B cell (primary cell): ENCODE measurements at regions not wholly inside any gene's neighbourhood (a gene's known extent, or its start where the extent isn't known, plus 50 kb on each side); places are given as distances from the start of the nearest gene placed in this dataset.

ENCODE experiments used
- ATAC-seq: fragments of 200-7000 bp; cut with Tn5 transposase; one replicate; pipeline ENCODE4 v1.10.0; 2021; ENCODE audit warnings: low read depth, mild to moderate bottlenecking, moderate number of reproducible peaks, moderate library complexity
- CTCF ChIA-PET: fragments of 350-600 bp; sonication (Branson Sonifier 250); formaldehyde crosslinking; loops from one replicate; lab custom pipeline; 2021; ENCODE audit warnings: antibody characterized with exemption, inconsistent platforms; lab: Charles Lee
- POLR2A ChIA-PET: fragments of 350-600 bp; sonication (Branson Sonifier 250); formaldehyde crosslinking; loops from one replicate; lab custom pipeline; 2021; ENCODE audit warnings: antibody characterized with exemption; lab: Charles Lee
- DNase-seq: peaks from one replicate; pipeline ENCODE4 v3.0.0; 2013
- H2AFZ ChIP-seq: 2 replicates; pipeline ENCODE4 v1.6.1; 2012; ENCODE audit warnings: mild to moderate bottlenecking, low read depth, low read length; ENCODE audit not compliant: insufficient read depth, poor library complexity, severe bottlenecking
- H3K27ac ChIP-seq, 2 donors: 1 replicate in 1 of 2; 2 replicates in 1 of 2; pipeline ENCODE4 v1.5.1; 2012 to 2013; ENCODE audit warnings: low read length in 2 of 2, mild to moderate bottlenecking in 2 of 2, moderate library complexity in 1 of 2
- H3K27me3 ChIP-seq, 4 experiments: fragments of 200-600 bp in 1 of 4; sonication (generic) in 1 of 4; replicated peaks in 1 of 4; 1 replicate in 2 of 4; 2 replicates in 2 of 4; pipeline versions ENCODE4 v1.6.1 to v1.7.0; 2013 to 2016; ENCODE audit warnings: low read length in 3 of 4, mild to moderate bottlenecking in 2 of 4, mixed read lengths in 1 of 4, moderate library complexity in 1 of 4; ENCODE audit not compliant: insufficient read depth in 4 of 4, control insufficient read depth in 3 of 4; ENCODE audit errors: control extremely low read depth in 1 of 4
- H3K36me3 ChIP-seq, 2 experiments: replicated peaks in 1 of 2; 1 replicate in 1 of 2; 2 replicates in 1 of 2; pipeline versions ENCODE4 v1.6.1 to v1.7.1; 2013; ENCODE audit warnings: low read length in 1 of 2; ENCODE audit not compliant: insufficient read depth in 2 of 2, control insufficient read depth in 1 of 2; ENCODE audit errors: control extremely low read depth in 1 of 2, extremely low read depth in 1 of 2
- H3K4me1 ChIP-seq, 2 donors: fragments of 200-600 bp in 1 of 2; sonication (generic) in 1 of 2; 1 replicate in 1 of 2; 2 replicates in 1 of 2; pipeline versions ENCODE4 v1.5.1 to v1.6.1; 2013 to 2017; ENCODE audit warnings: low read length in 2 of 2; ENCODE audit not compliant: control insufficient read depth in 2 of 2, insufficient read depth in 2 of 2
- H3K4me2 ChIP-seq: replicated peaks from 2 replicates; pipeline ENCODE3; 2012; ENCODE audit warnings: mild to moderate bottlenecking, low read depth, low read length; ENCODE audit not compliant: poor library complexity, severe bottlenecking
- H3K4me3 ChIP-seq, 5 experiments: fragments of 200-600 bp in 1 of 5; sonication (generic) in 1 of 5; 1 replicate in 3 of 5; 2 replicates in 2 of 5; pipeline versions ENCODE4 v1.5.1 to v1.7.0; 2011 to 2016; ENCODE audit warnings: low read length in 4 of 5, mild to moderate bottlenecking in 4 of 5, low read depth in 2 of 5, control low read depth in 1 of 5, moderate library complexity in 1 of 5; ENCODE audit not compliant: insufficient read depth in 1 of 5; ENCODE audit errors: control extremely low read depth in 1 of 5, extremely low read depth in 1 of 5
- H3K79me2 ChIP-seq: fragments of 200-600 bp; sonication (generic); one replicate; pipeline ENCODE4 v1.6.0; 2016; ENCODE audit warnings: low read length; ENCODE audit not compliant: control insufficient read depth, insufficient read depth
- H3K9ac ChIP-seq: fragments of 200-600 bp; sonication (generic); 2 replicates; pipeline ENCODE4 v1.6.1; 2017; ENCODE audit warnings: mild to moderate bottlenecking, low read length, moderate library complexity
- H3K9me3 ChIP-seq, 3 donors: one replicate each; pipeline versions ENCODE4 v1.6.1 to v1.7.1; 2013; ENCODE audit warnings: low read length in 2 of 3; ENCODE audit not compliant: control insufficient read depth in 2 of 3, insufficient read depth in 1 of 3; ENCODE audit errors: control extremely low read depth in 1 of 3
- H4K20me1 ChIP-seq: 2 replicates; pipeline ENCODE4 v1.6.0; 2012; ENCODE audit warnings: mild to moderate bottlenecking, low read length; ENCODE audit not compliant: insufficient read depth, control insufficient read depth, poor library complexity, severe bottlenecking
- H3K27ac Mint-ChIP-seq: one replicate; pipeline ENCODE4 v1.8.0; 2021; ENCODE audit warnings: mixed read lengths
- H3K27me3 Mint-ChIP-seq: one replicate; pipeline ENCODE4 v1.8.0; 2021; ENCODE audit warnings: mixed read lengths
- H3K4me1 Mint-ChIP-seq: one replicate; pipeline ENCODE4 v1.8.0; 2021; ENCODE audit warnings: mixed read lengths
- H3K4me3 Mint-ChIP-seq: one replicate; pipeline ENCODE4 v1.8.0; 2021; ENCODE audit warnings: mixed read lengths
- H3K9me3 Mint-ChIP-seq: one replicate; pipeline ENCODE4 v1.8.0; 2022; ENCODE audit warnings: mixed read lengths; ENCODE audit not compliant: insufficient read depth
- EZH2 ChIP-seq: IDR thresholded peaks from 2 replicates; pipeline ENCODE4 v1.6.1; 2012; ENCODE audit warnings: borderline replicate concordance, low read depth, mild to moderate bottlenecking, moderate library complexity, low read length; ENCODE audit not compliant: insufficient read depth, poor library complexity, severe bottlenecking
- WGBS: methylation state at CpG from one replicate; pipeline ENCODE4 v1.1.5; 2013; ENCODE audit warnings: missing lambda C conversion rate; ENCODE audit not compliant: insufficient coverage; 5-methylcytosine and 5-hydroxymethylcytosine counted together
- intact Hi-C: fragments of 100-400 bp; cut with micrococcal nuclease; formaldehyde crosslinking; loops from one replicate; pipeline ENCODE4 v1.10.0; 2022
- TF ChIP-seq, protein P1 (sequence below): fragments of 200-600 bp; IDR thresholded peaks from one replicate; pipeline ENCODE4 v1.8.0; 2022; ENCODE audit warnings: antibody characterized with exemption, mild to moderate bottlenecking

DNA sequence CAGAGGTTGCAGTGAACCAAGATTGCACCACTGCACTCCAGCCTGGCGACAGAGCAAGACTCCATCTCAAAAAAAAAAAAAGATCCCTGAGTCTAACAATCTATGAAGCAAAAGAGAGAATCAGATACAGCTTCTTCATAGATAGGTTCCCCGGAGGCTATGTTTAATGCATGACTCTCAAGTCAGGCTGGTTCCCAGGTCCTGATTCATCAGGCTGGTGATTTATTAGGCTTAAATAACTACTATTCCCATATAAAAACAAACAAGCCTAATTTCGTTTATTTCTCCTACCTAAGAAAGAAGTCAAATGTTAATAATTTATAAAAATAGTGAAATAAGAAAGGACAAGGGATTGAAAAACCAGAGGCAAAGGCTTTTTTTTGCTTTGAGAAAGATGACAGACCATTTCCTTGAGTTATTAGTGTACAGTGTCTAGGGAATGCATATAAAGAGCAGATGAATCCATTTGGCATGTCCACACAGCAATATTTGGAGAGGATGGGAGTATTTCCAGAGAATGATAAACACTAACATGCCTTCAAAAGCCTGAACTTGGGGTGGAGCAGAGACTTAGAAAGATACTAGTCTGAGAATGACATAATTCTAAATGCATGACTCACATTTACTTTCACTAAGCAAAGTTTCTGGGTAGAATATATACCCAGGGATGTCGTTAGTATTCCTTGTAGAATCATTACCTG lies 115.3 kb downstream of the NREP start:
- H3K9me3 ChIP-seq, result peaks cover 0 to 22% (median 11%) of the 10 kb centered on the region in 3 donors
- no CpG with 5 or more reads among the region's 4 CpGs for WGBS
- DNase-seq (no peak), ATAC-seq (no peak)
- H3K27me3 ChIP-seq, result peaks cover 0 to 3% (median 0%) of the 10 kb centered on the region in 4 experiments
- no peak overlapping the region for H3K9ac ChIP-seq
- ChIA-PET POLR2A (no interaction called here), CTCF (no interaction called here)
- no peak overlapping the region for H3K4me2 ChIP-seq
- TF ChIP-seq, protein P1, sequence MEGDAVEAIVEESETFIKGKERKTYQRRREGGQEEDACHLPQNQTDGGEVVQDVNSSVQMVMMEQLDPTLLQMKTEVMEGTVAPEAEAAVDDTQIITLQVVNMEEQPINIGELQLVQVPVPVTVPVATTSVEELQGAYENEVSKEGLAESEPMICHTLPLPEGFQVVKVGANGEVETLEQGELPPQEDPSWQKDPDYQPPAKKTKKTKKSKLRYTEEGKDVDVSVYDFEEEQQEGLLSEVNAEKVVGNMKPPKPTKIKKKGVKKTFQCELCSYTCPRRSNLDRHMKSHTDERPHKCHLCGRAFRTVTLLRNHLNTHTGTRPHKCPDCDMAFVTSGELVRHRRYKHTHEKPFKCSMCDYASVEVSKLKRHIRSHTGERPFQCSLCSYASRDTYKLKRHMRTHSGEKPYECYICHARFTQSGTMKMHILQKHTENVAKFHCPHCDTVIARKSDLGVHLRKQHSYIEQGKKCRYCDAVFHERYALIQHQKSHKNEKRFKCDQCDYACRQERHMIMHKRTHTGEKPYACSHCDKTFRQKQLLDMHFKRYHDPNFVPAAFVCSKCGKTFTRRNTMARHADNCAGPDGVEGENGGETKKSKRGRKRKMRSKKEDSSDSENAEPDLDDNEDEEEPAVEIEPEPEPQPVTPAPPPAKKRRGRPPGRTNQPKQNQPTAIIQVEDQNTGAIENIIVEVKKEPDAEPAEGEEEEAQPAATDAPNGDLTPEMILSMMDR, result no peak
- TF ChIP-seq EZH2, result no peak
- H3K4me3 ChIP-seq, result no peak overlapping the region
- no peaks in the 10 kb centered on the region for H4K20me1 ChIP-seq
- Mint-ChIP-seq H3K4me3 (no peak overlapping the region), H3K9me3 (peaks cover 10% of the 10 kb centered on the region), H3K27me3 (peaks cover 8% of the 10 kb centered on the region), H3K4me1 (no peaks in the 10 kb centered on the region), H3K27ac (no peak overlapping the region)
- intact Hi-C loops, result no loop called here
- H3K27ac ChIP-seq, result no peak overlapping the region
- no peaks in the 10 kb centered on the region for H3K4me1 ChIP-seq
- H3K36me3 ChIP-seq, result no peaks in the 10 kb centered on the region
- no peaks in the 10 kb centered on the region for H3K79me2 ChIP-seq
- H2AFZ ChIP-seq, result no peak overlapping the region

DNA sequence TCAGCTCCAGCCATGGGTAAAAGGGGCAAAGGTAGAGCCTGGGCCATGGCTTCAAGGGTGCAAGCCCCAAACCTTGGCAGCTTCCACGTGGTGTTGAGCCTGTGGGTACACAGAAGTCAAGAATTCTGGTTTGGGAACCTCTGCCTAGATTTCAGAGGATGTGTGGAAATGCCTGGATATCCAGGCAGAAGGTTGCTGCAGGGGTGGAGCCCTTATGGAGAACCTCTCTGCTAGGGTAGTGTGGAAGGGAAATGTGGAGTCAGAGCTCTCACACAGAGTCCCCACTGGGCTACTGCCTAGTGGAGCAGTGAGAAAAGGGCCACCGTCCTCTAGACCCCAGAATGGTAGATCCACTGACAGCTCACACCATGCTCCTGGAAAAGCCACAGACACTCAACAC lies 117.1 kb downstream of the NREP start:
- ChIA-PET POLR2A (no interaction called here), CTCF (no interaction called here)
- no peak for ATAC-seq
- no peaks in the 10 kb centered on the region for H3K4me1 Mint-ChIP-seq
- peaks cover 10% of the 10 kb centered on the region for H3K9me3 Mint-ChIP-seq
- no peaks in the 10 kb centered on the region for H3K79me2 ChIP-seq
- no peak overlapping the region for H3K4me3 ChIP-seq
- peaks cover 0 to 22% (median 11%) of the 10 kb centered on the region in 3 donors for H3K9me3 ChIP-seq
- no peak overlapping the region for H2AFZ ChIP-seq
- no peak for TF ChIP-seq EZH2
- TF ChIP-seq, protein P1, result no peak
- 58% methylated on average over 1 of the region's 2 CpGs for WGBS
- H3K27me3 ChIP-seq, result peaks cover 0 to 3% (median 0%) of the 10 kb centered on the region in 4 experiments
- no peaks in the 10 kb centered on the region for H3K36me3 ChIP-seq
- H3K9ac ChIP-seq, result no peak overlapping the region
- no peak overlapping the region for H3K27ac Mint-ChIP-seq
- no peaks in the 10 kb centered on the region for H3K4me1 ChIP-seq
- H3K27me3 Mint-ChIP-seq, result peaks cover 5% of the 10 kb centered on the region
- intact Hi-C loops, result no loop called here
- DNase-seq, result no peak
- no peak overlapping the region for H3K4me3 Mint-ChIP-seq
- no peak overlapping the region for H3K4me2 ChIP-seq
- no peaks in the 10 kb centered on the region for H4K20me1 ChIP-seq
- no peak overlapping the region for H3K27ac ChIP-seq
